H9 (cell line): ENCODE measurements at regions not wholly inside any gene's neighbourhood (a gene's known extent, or its start where the extent isn't known, plus 50 kb on each side); places are given as distances from the start of the nearest gene placed in this dataset.

Experiments used
- DNase-seq: peaks from one replicate; pipeline ENCODE4 v3.0.0-alpha.2; 2017
- H2AFZ ChIP-seq: one replicate; pipeline ENCODE4 v1.6.1; 2013; ENCODE audit warnings: mild to moderate bottlenecking, low read length, control low read depth, moderate library complexity
- H2AK5ac ChIP-seq: 2 replicates; pipeline ENCODE4 v1.6.1; 2013; ENCODE audit warnings: low read length, control low read depth, mixed read lengths; ENCODE audit not compliant: insufficient read length
- H2BK120ac ChIP-seq: one replicate; pipeline ENCODE4 v1.6.1; 2013; ENCODE audit warnings: low read depth, mild to moderate bottlenecking, low read length, control low read depth, inconsistent platforms; ENCODE audit not compliant: poor library complexity, severe bottlenecking
- H2BK12ac ChIP-seq: 2 replicates; pipeline ENCODE4 v1.6.1; 2013; ENCODE audit warnings: low read length, control low read depth, mixed read lengths, low read depth; ENCODE audit not compliant: insufficient read length
- H2BK15ac ChIP-seq: 2 replicates; pipeline ENCODE4 v1.6.1; 2013; ENCODE audit warnings: low read depth, low read length, control low read depth
- H2BK20ac ChIP-seq: one replicate; pipeline ENCODE4 v1.6.1; 2013; ENCODE audit warnings: low read depth, mild to moderate bottlenecking, low read length, control low read depth, inconsistent platforms; ENCODE audit not compliant: poor library complexity, severe bottlenecking
- H2BK5ac ChIP-seq: 2 replicates; pipeline ENCODE4 v1.6.1; 2013; ENCODE audit warnings: low read length, control low read depth, mixed read lengths; ENCODE audit not compliant: insufficient read length
- H3K14ac ChIP-seq: 2 replicates; pipeline ENCODE4 v1.6.1; 2013; ENCODE audit warnings: low read length, control low read depth; ENCODE audit not compliant: insufficient read depth
- H3K18ac ChIP-seq: 2 replicates; pipeline ENCODE4 v1.6.1; 2013; ENCODE audit warnings: low read depth, mild to moderate bottlenecking, mixed read lengths, low read length, control low read depth; ENCODE audit not compliant: insufficient read length
- H3K23ac ChIP-seq: 2 replicates; pipeline ENCODE4 v1.6.1; 2013; ENCODE audit warnings: low read length, control low read depth, mixed read lengths, low read depth; ENCODE audit not compliant: insufficient read length
- H3K23me2 ChIP-seq: 2 replicates; pipeline ENCODE4 v1.6.1; 2013; ENCODE audit warnings: low read depth, mild to moderate bottlenecking, mixed read lengths, low read length, control low read depth; ENCODE audit not compliant: insufficient read length, poor library complexity, severe bottlenecking
- H3K27ac ChIP-seq: 2 replicates; pipeline ENCODE4 v1.5.1; 2013; ENCODE audit warnings: low read length, control low read depth, mixed read lengths, low read depth; ENCODE audit not compliant: insufficient read length
- H3K27me3 ChIP-seq: 2 replicates; pipeline ENCODE4 v1.6.1; 2013; ENCODE audit warnings: low read length, control low read depth, inconsistent platforms; ENCODE audit not compliant: insufficient read depth
- H3K4ac ChIP-seq: 2 replicates; pipeline ENCODE4 v1.6.1; 2013; ENCODE audit warnings: low read depth, mild to moderate bottlenecking, control low read depth, inconsistent platforms, low read length, moderate library complexity
- H3K4me1 ChIP-seq: 2 replicates; pipeline ENCODE4 v1.6.1; 2013; ENCODE audit warnings: low read length, control low read depth, inconsistent platforms; ENCODE audit not compliant: insufficient read depth
- H3K4me2 ChIP-seq: 2 replicates; pipeline ENCODE4 v1.6.1; 2013; ENCODE audit warnings: low read length, control low read depth, mixed read lengths; ENCODE audit not compliant: insufficient read length, insufficient read depth
- H3K56ac ChIP-seq: 2 replicates; pipeline ENCODE4 v1.6.1; 2013; ENCODE audit warnings: low read depth, mild to moderate bottlenecking, mixed read lengths, low read length, control low read depth; ENCODE audit not compliant: insufficient read length
- H3K79me1 ChIP-seq: 2 replicates; pipeline ENCODE4 v1.6.1; 2013; ENCODE audit warnings: low read depth, mild to moderate bottlenecking, moderate library complexity, low read length, control low read depth, inconsistent platforms; ENCODE audit not compliant: insufficient read depth, poor library complexity, severe bottlenecking
- H3K79me2 ChIP-seq: 2 replicates; pipeline ENCODE4 v1.6.1; 2013; ENCODE audit warnings: low read length, control low read depth, inconsistent platforms; ENCODE audit not compliant: insufficient read depth
- H3K9ac ChIP-seq: 2 replicates; pipeline ENCODE4 v1.6.1; 2013; ENCODE audit warnings: low read length, control low read depth, mixed read lengths; ENCODE audit not compliant: insufficient read length; ENCODE audit errors: extremely low read depth
- H3K9me3 ChIP-seq: one replicate; pipeline ENCODE4 v1.6.1; 2013; ENCODE audit warnings: low read depth, low read length, inconsistent platforms; ENCODE audit not compliant: control insufficient read depth
- H3T11ph ChIP-seq: one replicate; pipeline ENCODE4 v1.6.1; 2013; ENCODE audit warnings: mild to moderate bottlenecking, low read length, control low read depth, inconsistent platforms
- H4K20me1 ChIP-seq: one replicate; pipeline ENCODE4 v1.6.1; 2013; ENCODE audit not compliant: control insufficient read depth, insufficient read length, insufficient read depth
- H4K5ac ChIP-seq: 2 replicates; pipeline ENCODE4 v1.6.1; 2013; ENCODE audit warnings: low read depth, mild to moderate bottlenecking, mixed read lengths, low read length, control low read depth; ENCODE audit not compliant: insufficient read length
- H4K8ac ChIP-seq: replicated peaks from 2 replicates; pipeline ENCODE4 v1.6.1; 2013; ENCODE audit warnings: low read length, control low read depth, mixed read lengths, low read depth; ENCODE audit not compliant: insufficient read length
- H4K91ac ChIP-seq: 2 replicates; pipeline ENCODE4 v1.6.1; 2013; ENCODE audit warnings: low read depth, mild to moderate bottlenecking, moderate library complexity, mixed read lengths, low read length, control low read depth; ENCODE audit not compliant: insufficient read length
- H3K27ac Mint-ChIP-seq, 3 experiments: 2 replicates in 2 of 3; 3 replicates in 1 of 3; pipeline ENCODE4 v1.8.0; 2020 to 2021; ENCODE audit warnings: mixed read lengths in 3 of 3, mild to moderate bottlenecking in 1 of 3, moderate library complexity in 1 of 3
- H3K27me3 Mint-ChIP-seq: 2 replicates; pipeline ENCODE4 v1.8.0; 2021; ENCODE audit warnings: low read depth, mild to moderate bottlenecking, moderate library complexity, mixed read lengths
- H3K36me3 Mint-ChIP-seq, 3 experiments: 2 replicates in 2 of 3; 3 replicates in 1 of 3; pipeline ENCODE4 v1.8.0; 2020 to 2021; ENCODE audit warnings: low read depth in 3 of 3, mixed read lengths in 3 of 3; ENCODE audit not compliant: insufficient read depth in 1 of 3
- H3K4me1 Mint-ChIP-seq, 2 experiments: 2 replicates each; pipeline ENCODE4 v1.8.0; 2020; ENCODE audit warnings: mixed read lengths in 2 of 2
- H3K4me3 Mint-ChIP-seq, 2 experiments: 2 replicates in 1 of 2; 3 replicates in 1 of 2; pipeline ENCODE4 v1.8.0; 2020 to 2021; ENCODE audit warnings: mild to moderate bottlenecking in 2 of 2, mixed read lengths in 2 of 2, moderate library complexity in 1 of 2
- H3K9me3 Mint-ChIP-seq, 2 experiments: 2 replicates in 1 of 2; 3 replicates in 1 of 2; pipeline ENCODE4 v1.8.0; 2020; ENCODE audit warnings: mild to moderate bottlenecking in 2 of 2, mixed read lengths in 2 of 2, moderate library complexity in 1 of 2
- WGBS: extraction: QIAGEN DNeasy Blood & Tissue Kit; methylation state at CpG from one replicate; pipeline ENCODE4 v1.1.7; 2013; ENCODE audit warnings: missing lambda C conversion rate, low lambda C conversion rate, mixed read lengths; ENCODE audit not compliant: insufficient read length; ENCODE audit errors: extremely low coverage; 5-methylcytosine and 5-hydroxymethylcytosine counted together
- TF ChIP-seq, protein P1 (sequence below): fragments of 200-600 bp; sonication (generic); conservative IDR thresholded peaks from 3 replicates; pipeline ENCODE4 v1.8.0; 2021; ENCODE audit warnings: antibody characterized with exemption, mild to moderate bottlenecking

DNA sequence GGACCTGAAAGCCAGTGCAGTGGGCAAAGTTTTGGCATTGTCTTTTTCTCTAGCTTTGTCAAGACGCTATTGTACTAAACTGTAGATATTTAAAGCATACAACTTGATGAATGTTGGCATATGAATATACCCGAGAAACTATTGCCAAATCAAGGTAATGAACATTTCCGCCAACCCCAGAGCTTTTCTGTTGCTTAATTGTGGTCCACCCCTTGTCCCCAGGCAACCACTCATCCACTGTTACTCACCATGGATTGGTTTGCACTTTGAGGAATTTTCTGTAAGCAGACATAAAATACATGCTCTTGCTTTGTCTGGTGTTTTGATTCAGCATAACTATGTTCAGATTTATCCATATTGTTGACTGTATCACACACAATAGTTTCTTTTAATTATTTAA lies 688.4 kb downstream of the ADCYAP1 start:
- H3K4me1 Mint-ChIP-seq, result no peaks in the 10 kb centered on the region
- Histone ChIP-seq H2BK120ac (no peak overlapping the region), H4K5ac (no peak overlapping the region), H3K27me3 (no peaks in the 10 kb centered on the region), H3T11ph (no peak overlapping the region), H3K9me3 (no peaks in the 10 kb centered on the region), H3K23ac (no peak overlapping the region), H3K79me2 (no peaks in the 10 kb centered on the region), H2BK12ac (no peak overlapping the region), H3K23me2 (no peaks in the 10 kb centered on the region), H3K4me2 (no peak overlapping the region), H2AFZ (no peak overlapping the region), H3K56ac (no peak overlapping the region), H3K14ac (no peak overlapping the region), H4K8ac (no peak overlapping the region), H4K91ac (no peak overlapping the region), H3K18ac (no peak overlapping the region), H2BK20ac (no peak overlapping the region), H3K27ac (no peak overlapping the region), H3K79me1 (no peaks in the 10 kb centered on the region), H3K4me1 (no peaks in the 10 kb centered on the region), H3K9ac (no peak overlapping the region), H2BK15ac (no peak overlapping the region), H3K4ac (no peak overlapping the region), H4K20me1 (no peaks in the 10 kb centered on the region), H2AK5ac (no peak overlapping the region), H2BK5ac (no peak overlapping the region)
- no CpG with 5 or more reads among the region's 3 CpGs for WGBS
- no peak for DNase-seq
- TF ChIP-seq, protein P1, sequence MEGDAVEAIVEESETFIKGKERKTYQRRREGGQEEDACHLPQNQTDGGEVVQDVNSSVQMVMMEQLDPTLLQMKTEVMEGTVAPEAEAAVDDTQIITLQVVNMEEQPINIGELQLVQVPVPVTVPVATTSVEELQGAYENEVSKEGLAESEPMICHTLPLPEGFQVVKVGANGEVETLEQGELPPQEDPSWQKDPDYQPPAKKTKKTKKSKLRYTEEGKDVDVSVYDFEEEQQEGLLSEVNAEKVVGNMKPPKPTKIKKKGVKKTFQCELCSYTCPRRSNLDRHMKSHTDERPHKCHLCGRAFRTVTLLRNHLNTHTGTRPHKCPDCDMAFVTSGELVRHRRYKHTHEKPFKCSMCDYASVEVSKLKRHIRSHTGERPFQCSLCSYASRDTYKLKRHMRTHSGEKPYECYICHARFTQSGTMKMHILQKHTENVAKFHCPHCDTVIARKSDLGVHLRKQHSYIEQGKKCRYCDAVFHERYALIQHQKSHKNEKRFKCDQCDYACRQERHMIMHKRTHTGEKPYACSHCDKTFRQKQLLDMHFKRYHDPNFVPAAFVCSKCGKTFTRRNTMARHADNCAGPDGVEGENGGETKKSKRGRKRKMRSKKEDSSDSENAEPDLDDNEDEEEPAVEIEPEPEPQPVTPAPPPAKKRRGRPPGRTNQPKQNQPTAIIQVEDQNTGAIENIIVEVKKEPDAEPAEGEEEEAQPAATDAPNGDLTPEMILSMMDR, result no peak
- H3K27me3 Mint-ChIP-seq, result no peaks in the 10 kb centered on the region; the same call in 1 of the 2 replicates
- H3K36me3 Mint-ChIP-seq, result no peaks in the 10 kb centered on the region
- no peaks in the 10 kb centered on the region for H3K9me3 Mint-ChIP-seq
- no peak overlapping the region for H3K27ac Mint-ChIP-seq
- H3K4me3 Mint-ChIP-seq, result no peak overlapping the region
